ENCODE measurements at regions not wholly inside any gene's neighbourhood (a gene's known extent, or its start where the extent isn't known, plus 50 kb on each side); places are given as distances from the start of the nearest gene placed in this dataset.
"Not testable (repeated sequence)": the region's sequence is repeated elsewhere in the genome, so short reads cannot be mapped to it uniquely, and the experiment has no call there.

GRCh38 chr12:33022724-33023123 lies 126.1 kb upstream of the PKP2 start:
- not testable (repeated sequence) for DNase-seq

- not testable (repeated sequence) for DNase-seq
Observed at GRCh38 chr12:33017029-33017428, 120.5 kb upstream of the PKP2 start.

GRCh38 chr12:33012226-33012625 lies 115.6 kb upstream of the PKP2 start:
- DNase-seq, result no peak

GRCh38 chr12:33006106-33006505 lies 109.5 kb upstream of the PKP2 start:
- no peak for DNase-seq

- DNase-seq, result no peak
Observed at GRCh38 chr12:33000016-33000415, 103.4 kb upstream of the PKP2 start.

- DNase-seq, result peak; percentile 96
Observed at GRCh38 chr12:32997471-32997870, 100.9 kb upstream of the PKP2 start.

- no peak for DNase-seq
Observed at GRCh38 chr12:32995623-32996022, 99.0 kb upstream of the PKP2 start.

- no peak for DNase-seq
Observed at GRCh38 chr12:32993404-32993803, 96.8 kb upstream of the PKP2 start.

GRCh38 chr12:32989705-32990104 lies 93.1 kb upstream of the PKP2 start:
- no peak for DNase-seq

- no peak for DNase-seq
Observed at GRCh38 chr12:32988982-32989381, 92.4 kb upstream of the PKP2 start.

- DNase-seq, result no peak
Observed at GRCh38 chr12:32987512-32987911, 90.9 kb upstream of the PKP2 start.

- peak; percentile 38 for DNase-seq
Observed at GRCh38 chr12:32983968-32984367, 87.4 kb upstream of the PKP2 start.

- DNase-seq, result no peak
Observed at GRCh38 chr12:32983332-32983731, 86.8 kb upstream of the PKP2 start.

- DNase-seq, result no peak
Observed at GRCh38 chr12:32981139-32981538, 84.6 kb upstream of the PKP2 start.

- DNase-seq, result no peak
Observed at GRCh38 chr12:32975122-32975521, 78.5 kb upstream of the PKP2 start.

- no peak for DNase-seq
Observed at GRCh38 chr12:32970465-32971110, 74.0 kb upstream of the PKP2 start.

GRCh38 chr12:32964981-32965585 lies 68.5 kb upstream of the PKP2 start:
- no peak for DNase-seq

- DNase-seq, result not testable (repeated sequence)
Observed at GRCh38 chr12:32956418-32956817, 59.8 kb upstream of the PKP2 start.

GRCh38 chr12:32952681-32953080 lies 56.1 kb upstream of the PKP2 start:
- no peak for DNase-seq

GRCh38 chr12:32949815-32950214 lies 53.2 kb upstream of the PKP2 start:
- DNase-seq, result no peak

- DNase-seq, result peak; percentile 38
Observed at GRCh38 chr12:32947206-32948067, 50.9 kb upstream of the PKP2 start.

- DNase-seq, result no peak
Observed at GRCh38 chr12:32946504-32947131, 50.0 kb upstream of the PKP2 start.
